ENCODE measurements at regions not wholly inside any gene's neighbourhood (a gene's known extent, or its start where the extent isn't known, plus 50 kb on each side); places are given as distances from the start of the nearest gene placed in this dataset.

GRCh38 chr12:42769455-42769854 lies 179.9 kb upstream of the PRICKLE1 start:
- Histone ChIP-seq H3K27me3 (ENCODE audit: control insufficient read depth, insufficient read depth, low read length) (no peaks in the 10 kb centered on the region), H3K9me3 (ENCODE audit: control insufficient read depth, low read depth, low read length) (no peaks in the 10 kb centered on the region), H3K36me3 (ENCODE audit: control insufficient read depth, insufficient read depth, low read length) (no peaks in the 10 kb centered on the region), H3K27ac (ENCODE audit: low read length) (no peak overlapping the region), H3K4me1 (ENCODE audit: control insufficient read depth, insufficient read depth, low read length) (no peaks in the 10 kb centered on the region), H3K4me3 (ENCODE audit: low read length) (no peak overlapping the region)
- no peak for DNase-seq
- no CpG with 5 or more reads among the region's 1 CpG for WGBS (ENCODE audit: insufficient coverage, low lambda C conversion rate)

- DNase-seq: no peak
- H3K27me3 ChIP-seq (ENCODE audit: control insufficient read depth, insufficient read depth, low read length): no peaks in the 10 kb centered on the region
- H3K27ac ChIP-seq (ENCODE audit: low read length): no peak overlapping the region
Measured at GRCh38 chr12:42767998-42768397, 178.5 kb upstream of the PRICKLE1 start.

GRCh38 chr12:42767326-42767954 lies 177.9 kb upstream of the PRICKLE1 start:
- Histone ChIP-seq H3K4me3 (ENCODE audit: low read length) (no peak overlapping the region), H3K27ac (ENCODE audit: low read length) (no peak overlapping the region), H3K36me3 (ENCODE audit: control insufficient read depth, insufficient read depth, low read length) (no peaks in the 10 kb centered on the region), H3K27me3 (ENCODE audit: control insufficient read depth, insufficient read depth, low read length) (no peaks in the 10 kb centered on the region), H3K4me1 (ENCODE audit: control insufficient read depth, insufficient read depth, low read length) (no peaks in the 10 kb centered on the region), H3K9me3 (ENCODE audit: control insufficient read depth, low read depth, low read length) (no peaks in the 10 kb centered on the region)
- DNase-seq: no peak
- 86% methylated on average over 2 of the region's 7 CpGs for WGBS (ENCODE audit: insufficient coverage, low lambda C conversion rate)

More at GRCh38 chr12:42767998-42768397, 178.5 kb upstream of the PRICKLE1 start:
- H3K9me3 ChIP-seq (ENCODE audit: control insufficient read depth, low read depth, low read length): no peaks in the 10 kb centered on the region
- no peaks in the 10 kb centered on the region for H3K4me1 ChIP-seq (ENCODE audit: control insufficient read depth, insufficient read depth, low read length)
- H3K4me3 ChIP-seq (ENCODE audit: low read length): no peak overlapping the region
- H3K36me3 ChIP-seq (ENCODE audit: control insufficient read depth, insufficient read depth, low read length): no peaks in the 10 kb centered on the region
- WGBS (ENCODE audit: insufficient coverage, low lambda C conversion rate): no CpG with 5 or more reads among the region's 4 CpGs

GRCh38 chr12:42766754-42767153 lies 177.2 kb upstream of the PRICKLE1 start:
- no peak for DNase-seq
- WGBS (ENCODE audit: insufficient coverage, low lambda C conversion rate): 100% methylated on average over 2 of the region's 4 CpGs
- Histone ChIP-seq H3K4me1 (ENCODE audit: control insufficient read depth, insufficient read depth, low read length) (no peaks in the 10 kb centered on the region), H3K27me3 (ENCODE audit: control insufficient read depth, insufficient read depth, low read length) (no peaks in the 10 kb centered on the region), H3K36me3 (ENCODE audit: control insufficient read depth, insufficient read depth, low read length) (no peaks in the 10 kb centered on the region), H3K4me3 (ENCODE audit: low read length) (no peak overlapping the region), H3K27ac (ENCODE audit: low read length) (no peak overlapping the region), H3K9me3 (ENCODE audit: control insufficient read depth, low read depth, low read length) (no peaks in the 10 kb centered on the region)

GRCh38 chr12:42766026-42766425 lies 176.5 kb upstream of the PRICKLE1 start:
- Histone ChIP-seq H3K9me3 (ENCODE audit: control insufficient read depth, low read depth, low read length) (no peaks in the 10 kb centered on the region), H3K36me3 (ENCODE audit: control insufficient read depth, insufficient read depth, low read length) (no peaks in the 10 kb centered on the region), H3K27me3 (ENCODE audit: control insufficient read depth, insufficient read depth, low read length) (no peaks in the 10 kb centered on the region), H3K27ac (ENCODE audit: low read length) (no peak overlapping the region), H3K4me3 (ENCODE audit: low read length) (no peak overlapping the region), H3K4me1 (ENCODE audit: control insufficient read depth, insufficient read depth, low read length) (no peaks in the 10 kb centered on the region)
- 81% methylated on average over 2 of the region's 3 CpGs for WGBS (ENCODE audit: insufficient coverage, low lambda C conversion rate)
- DNase-seq: no peak

- Histone ChIP-seq H3K4me3 (ENCODE audit: low read length) (no peak overlapping the region), H3K27ac (ENCODE audit: low read length) (no peak overlapping the region), H3K27me3 (ENCODE audit: control insufficient read depth, insufficient read depth, low read length) (no peaks in the 10 kb centered on the region), H3K9me3 (ENCODE audit: control insufficient read depth, low read depth, low read length) (no peaks in the 10 kb centered on the region), H3K4me1 (ENCODE audit: control insufficient read depth, insufficient read depth, low read length) (no peaks in the 10 kb centered on the region), H3K36me3 (ENCODE audit: control insufficient read depth, insufficient read depth, low read length) (no peaks in the 10 kb centered on the region)
- no peak for DNase-seq
- 60% methylated on average over 1 of the region's 4 CpGs for WGBS (ENCODE audit: insufficient coverage, low lambda C conversion rate)
Measured at GRCh38 chr12:42763682-42764081, 174.1 kb upstream of the PRICKLE1 start.

GRCh38 chr12:42762395-42762925 lies 172.9 kb upstream of the PRICKLE1 start:
- no peaks in the 10 kb centered on the region for H3K4me1 ChIP-seq (ENCODE audit: control insufficient read depth, insufficient read depth, low read length)
- no peaks in the 10 kb centered on the region for H3K9me3 ChIP-seq (ENCODE audit: control insufficient read depth, low read depth, low read length)
- WGBS (ENCODE audit: insufficient coverage, low lambda C conversion rate): no CpG with 5 or more reads among the region's 1 CpG
- no peak overlapping the region for H3K27ac ChIP-seq (ENCODE audit: low read length)
- no peaks in the 10 kb centered on the region for H3K36me3 ChIP-seq (ENCODE audit: control insufficient read depth, insufficient read depth, low read length)
- DNase-seq: no peak
- no peaks in the 10 kb centered on the region for H3K27me3 ChIP-seq (ENCODE audit: control insufficient read depth, insufficient read depth, low read length)
- H3K4me3 ChIP-seq (ENCODE audit: low read length): no peak overlapping the region

- Histone ChIP-seq H3K36me3 (ENCODE audit: control insufficient read depth, insufficient read depth, low read length) (no peaks in the 10 kb centered on the region), H3K27me3 (ENCODE audit: control insufficient read depth, insufficient read depth, low read length) (no peaks in the 10 kb centered on the region), H3K4me1 (ENCODE audit: control insufficient read depth, insufficient read depth, low read length) (no peaks in the 10 kb centered on the region), H3K27ac (ENCODE audit: low read length) (no peak overlapping the region), H3K9me3 (ENCODE audit: control insufficient read depth, low read depth, low read length) (no peaks in the 10 kb centered on the region), H3K4me3 (ENCODE audit: low read length) (no peak overlapping the region)
- DNase-seq: no peak
- 70% methylated on average over 2 of the region's 4 CpGs for WGBS (ENCODE audit: insufficient coverage, low lambda C conversion rate)
Measured at GRCh38 chr12:42761601-42762350, 172.2 kb upstream of the PRICKLE1 start.

GRCh38 chr12:42761086-42761485 lies 171.5 kb upstream of the PRICKLE1 start:
- no peaks in the 10 kb centered on the region for H3K36me3 ChIP-seq (ENCODE audit: control insufficient read depth, insufficient read depth, low read length)
- no peaks in the 10 kb centered on the region for H3K9me3 ChIP-seq (ENCODE audit: control insufficient read depth, low read depth, low read length)
- no peak for DNase-seq
- H3K27ac ChIP-seq (ENCODE audit: low read length): no peak overlapping the region
- H3K4me3 ChIP-seq (ENCODE audit: low read length): no peak overlapping the region
- no peaks in the 10 kb centered on the region for H3K27me3 ChIP-seq (ENCODE audit: control insufficient read depth, insufficient read depth, low read length)
- no peaks in the 10 kb centered on the region for H3K4me1 ChIP-seq (ENCODE audit: control insufficient read depth, insufficient read depth, low read length)
- 100% methylated on average over 1 of the region's 1 CpG for WGBS (ENCODE audit: insufficient coverage, low lambda C conversion rate)

- Histone ChIP-seq H3K9me3 (ENCODE audit: control insufficient read depth, low read depth, low read length) (no peaks in the 10 kb centered on the region), H3K4me3 (ENCODE audit: low read length) (no peak overlapping the region), H3K36me3 (ENCODE audit: control insufficient read depth, insufficient read depth, low read length) (no peaks in the 10 kb centered on the region), H3K27ac (ENCODE audit: low read length) (no peak overlapping the region), H3K27me3 (ENCODE audit: control insufficient read depth, insufficient read depth, low read length) (no peaks in the 10 kb centered on the region), H3K4me1 (ENCODE audit: control insufficient read depth, insufficient read depth, low read length) (no peaks in the 10 kb centered on the region)
- DNase-seq: no peak
Measured at GRCh38 chr12:42760550-42760949, 171.0 kb upstream of the PRICKLE1 start.

Measured in large intestine (tissue), 3 donors.